H1 (cell line): ENCODE measurements at regions not wholly inside any gene's neighbourhood (a gene's known extent, or its start where the extent isn't known, plus 50 kb on each side); places are given as distances from the start of the nearest gene placed in this dataset.
A peak's percentile ranks its signal among the peaks of the same experiment; 100 is the strongest.

Experiments used
- EZH2 ChIP-seq: fragments of 200-600 bp; sonication (generic); IDR thresholded peaks from 2 replicates; pipeline ENCODE4 v1.7.1; 2012; ENCODE audit warnings: low read depth, mild to moderate bottlenecking, moderate library complexity, low read length, inconsistent platforms; ENCODE audit not compliant: severe bottlenecking
- KDM1A ChIP-seq: fragments of 200-600, 300-600 bp; sonication (generic); IDR thresholded peaks from 2 replicates; pipeline ENCODE4 v1.7.1; 2016; ENCODE audit warnings: mild to moderate bottlenecking, low read length, borderline replicate concordance
- NANOG ChIP-seq: IDR thresholded peaks from 2 replicates; pipeline ENCODE4 v1.6.1; 2011; ENCODE audit warnings: low read length, low read depth, mild to moderate bottlenecking, inconsistent platforms; ENCODE audit not compliant: insufficient read depth, poor library complexity, severe bottlenecking
- POLR2A ChIP-seq, 2 experiments: IDR thresholded peaks; 1 replicate in 1 of 2; 2 replicates in 1 of 2; pipeline ENCODE4 v1.6.1; 2011; ENCODE audit warnings: low read depth in 2 of 2, low read length in 2 of 2, mild to moderate bottlenecking in 2 of 2; ENCODE audit errors: control extremely low read depth in 1 of 2
- RAD21 ChIP-seq, 2 experiments: IDR thresholded peaks in 1 of 2; conservative IDR thresholded peaks in 1 of 2; 2 replicates each; pipeline ENCODE4 v1.6.1; 2011; ENCODE audit warnings: low read depth in 2 of 2, low read length in 2 of 2, improper control_type of control experiment in 1 of 2, inconsistent platforms in 1 of 2, mild to moderate bottlenecking in 1 of 2, moderate library complexity in 1 of 2
- RFX5 ChIP-seq: IDR thresholded peaks from 2 replicates; pipeline ENCODE4 v1.6.1; 2011; ENCODE audit warnings: low read depth, low read length, improper control_type of control experiment, borderline replicate concordance
- SAP30 ChIP-seq: fragments of 300-600 bp; sonication (generic); IDR thresholded peaks from 2 replicates; pipeline ENCODE4 v1.7.1; 2012; ENCODE audit warnings: low read length, moderate library complexity, mild to moderate bottlenecking, inconsistent platforms; ENCODE audit not compliant: insufficient read depth, insufficient replicate concordance
- SIN3A ChIP-seq, 2 experiments: IDR thresholded peaks in 1 of 2; conservative IDR thresholded peaks in 1 of 2; 2 replicates each; pipeline ENCODE4 v1.6.1; 2011 to 2012; ENCODE audit warnings: low read length in 2 of 2, improper control_type of control experiment in 1 of 2, low read depth in 1 of 2, mild to moderate bottlenecking in 1 of 2
- SP1 ChIP-seq: IDR thresholded peaks from 2 replicates; pipeline ENCODE4 v1.6.1; 2011; ENCODE audit warnings: low read depth, low read length
- TF ChIP-seq, protein P1 (sequence below), 3 experiments: IDR thresholded peaks; 1 replicate in 2 of 3; 2 replicates in 1 of 3; pipeline versions ENCODE4 v1.5.1 to v1.6.1; 2011; ENCODE audit warnings: low read length in 3 of 3, mild to moderate bottlenecking in 3 of 3, inconsistent platforms in 2 of 3, low read depth in 1 of 3, moderate library complexity in 1 of 3; ENCODE audit not compliant: insufficient read depth in 1 of 3; ENCODE audit errors: control extremely low read depth in 1 of 3
- TF ChIP-seq, protein P2 (sequence below): IDR thresholded peaks from 2 replicates; pipeline ENCODE4 v1.6.1; 2012; ENCODE audit warnings: low read length, inconsistent platforms

DNA sequence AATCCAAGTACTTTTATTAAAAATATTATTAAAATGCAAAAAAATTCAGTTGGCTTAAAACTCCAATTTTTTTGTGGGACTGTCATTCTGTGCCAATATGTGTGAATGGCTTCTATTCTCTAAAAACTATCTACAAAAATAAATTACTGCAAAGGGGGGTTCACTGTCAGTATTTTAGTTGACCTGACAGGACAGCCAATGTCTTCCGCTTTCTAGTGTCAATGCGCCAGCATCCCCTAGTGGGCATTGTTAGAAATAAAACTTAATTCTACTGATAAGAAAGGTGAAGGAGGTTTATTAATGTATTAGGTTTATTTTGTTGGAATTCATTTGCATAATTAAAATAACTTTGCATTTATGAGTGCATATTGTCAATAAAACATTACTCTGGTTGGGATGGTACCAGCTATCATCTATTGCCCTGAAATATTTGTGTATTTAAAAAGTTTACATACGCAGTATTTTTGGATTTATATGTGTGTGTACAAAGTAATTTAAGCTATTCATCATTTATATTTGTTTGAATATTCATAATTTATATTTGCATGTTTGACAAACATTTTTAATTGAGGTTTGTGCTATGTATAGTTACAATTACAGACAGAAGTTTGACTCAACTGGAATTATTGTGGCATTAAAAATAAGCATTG lies 527.2 kb downstream of the FLRT2 start:
- TF ChIP-seq, protein P1, sequence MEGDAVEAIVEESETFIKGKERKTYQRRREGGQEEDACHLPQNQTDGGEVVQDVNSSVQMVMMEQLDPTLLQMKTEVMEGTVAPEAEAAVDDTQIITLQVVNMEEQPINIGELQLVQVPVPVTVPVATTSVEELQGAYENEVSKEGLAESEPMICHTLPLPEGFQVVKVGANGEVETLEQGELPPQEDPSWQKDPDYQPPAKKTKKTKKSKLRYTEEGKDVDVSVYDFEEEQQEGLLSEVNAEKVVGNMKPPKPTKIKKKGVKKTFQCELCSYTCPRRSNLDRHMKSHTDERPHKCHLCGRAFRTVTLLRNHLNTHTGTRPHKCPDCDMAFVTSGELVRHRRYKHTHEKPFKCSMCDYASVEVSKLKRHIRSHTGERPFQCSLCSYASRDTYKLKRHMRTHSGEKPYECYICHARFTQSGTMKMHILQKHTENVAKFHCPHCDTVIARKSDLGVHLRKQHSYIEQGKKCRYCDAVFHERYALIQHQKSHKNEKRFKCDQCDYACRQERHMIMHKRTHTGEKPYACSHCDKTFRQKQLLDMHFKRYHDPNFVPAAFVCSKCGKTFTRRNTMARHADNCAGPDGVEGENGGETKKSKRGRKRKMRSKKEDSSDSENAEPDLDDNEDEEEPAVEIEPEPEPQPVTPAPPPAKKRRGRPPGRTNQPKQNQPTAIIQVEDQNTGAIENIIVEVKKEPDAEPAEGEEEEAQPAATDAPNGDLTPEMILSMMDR (IDR thresholded peaks at IDR 0.05; ENCODE audit: control extremely low read depth in 1 of 3, insufficient read depth in 1 of 3, low read depth in 1 of 3, low read length in 3 of 3): peak; percentile 25 to 69 (median 62)
- TF ChIP-seq SIN3A (conservative IDR thresholded peaks at IDR 0.05 in 1 of 2, IDR thresholded peaks at IDR 0.05 in 1 of 2; ENCODE audit: low read depth in 1 of 2, low read length in 2 of 2): no peak
- TF ChIP-seq EZH2: no peak
- no peak for TF ChIP-seq SP1
- peak; percentile 82 to 87 for TF ChIP-seq RAD21 (IDR thresholded peaks at IDR 0.05 in 1 of 2, conservative IDR thresholded peaks at IDR 0.05 in 1 of 2; ENCODE audit: low read depth in 2 of 2, low read length in 2 of 2)
- TF ChIP-seq NANOG: no peak
- TF ChIP-seq, protein P2, sequence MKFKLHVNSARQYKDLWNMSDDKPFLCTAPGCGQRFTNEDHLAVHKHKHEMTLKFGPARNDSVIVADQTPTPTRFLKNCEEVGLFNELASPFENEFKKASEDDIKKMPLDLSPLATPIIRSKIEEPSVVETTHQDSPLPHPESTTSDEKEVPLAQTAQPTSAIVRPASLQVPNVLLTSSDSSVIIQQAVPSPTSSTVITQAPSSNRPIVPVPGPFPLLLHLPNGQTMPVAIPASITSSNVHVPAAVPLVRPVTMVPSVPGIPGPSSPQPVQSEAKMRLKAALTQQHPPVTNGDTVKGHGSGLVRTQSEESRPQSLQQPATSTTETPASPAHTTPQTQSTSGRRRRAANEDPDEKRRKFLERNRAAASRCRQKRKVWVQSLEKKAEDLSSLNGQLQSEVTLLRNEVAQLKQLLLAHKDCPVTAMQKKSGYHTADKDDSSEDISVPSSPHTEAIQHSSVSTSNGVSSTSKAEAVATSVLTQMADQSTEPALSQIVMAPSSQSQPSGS: no peak
- no peak for TF ChIP-seq RFX5
- no peak for TF ChIP-seq KDM1A
- no peak for TF ChIP-seq SAP30
- no peak for TF ChIP-seq POLR2A (IDR thresholded peaks at IDR 0.05; ENCODE audit: control extremely low read depth in 1 of 2, low read depth in 2 of 2, low read length in 2 of 2)
